K562 (cell line): ENCODE measurements at regions not wholly inside any gene's neighbourhood (a gene's known extent, or its start where the extent isn't known, plus 50 kb on each side); places are given as distances from the start of the nearest gene placed in this dataset.
"Not testable (repeated sequence)": the region's sequence is repeated elsewhere in the genome, so short reads cannot be mapped to it uniquely, and the experiment has no call there.

Experiments used
- ATAC-seq: fragments of 200-7000 bp; cut with Tn5 transposase; 3 replicates; pipeline ENCODE4 v1.9.1; 2020; ENCODE audit warnings: moderate library complexity
- BruUV-seq: library from RNA; stranded (reverse); fragments of 400-500 nt; replicated peaks from 2 replicates; lab custom pipeline; 2021; lab: Mats Ljungman, UMichigan
- CTCF ChIA-PET: fragments of 300-600 bp; formaldehyde crosslinking; extraction: SDS; loops from one replicate; lab custom pipeline; 2021; ENCODE audit warnings: low intra/inter-chr PET ratio; lab: Yijun Ruan, JAX
- POLR2A ChIA-PET: fragments of 300-600, 350-650 bp; sonication (Branson Sonifier 250); formaldehyde crosslinking; extraction: SDS; loops from one replicate; lab custom pipeline; 2021; ENCODE audit warnings: antibody characterized with exemption, inconsistent platforms; lab: Yijun Ruan, JAX
- DNase-seq, 4 experiments: peaks; one replicate each; pipeline versions ENCODE4 v3.0.0 to v3.0.0-alpha.2; 2011 to 2018; ENCODE audit warnings: low spot score in 3 of 4, mixed read lengths in 3 of 4; ENCODE audit errors: extremely low read depth in 1 of 4
- FAIRE-seq: peaks from 2 replicates; lab custom pipeline; 2011; peaks lifted over from hg19 to GRCh38; lab: Jason Lieb, UNC
- H2AFZ ChIP-seq: 2 replicates; pipeline ENCODE4 v1.6.0; 2011; ENCODE audit warnings: low read depth, low read length, control low read depth, inconsistent platforms
- H3K27ac ChIP-seq: fragments of 200-600 bp; 3 replicates; pipeline ENCODE4 v1.8.0; 2011; ENCODE audit warnings: low read depth, mild to moderate bottlenecking, control low read depth, inconsistent platforms, low read length, moderate library complexity, mixed read lengths; ENCODE audit errors: extremely low read depth
- H3K27me3 ChIP-seq, 2 experiments: fragments of 300-600 bp in 1 of 2; 2 replicates in 1 of 2; 3 replicates in 1 of 2; pipeline versions ENCODE4 v1.6.0 to v1.8.0; 2011; ENCODE audit warnings: inconsistent platforms in 2 of 2, low read length in 2 of 2, mild to moderate bottlenecking in 1 of 2, mixed read lengths in 1 of 2, moderate library complexity in 1 of 2; ENCODE audit not compliant: control insufficient read depth in 2 of 2, insufficient read depth in 2 of 2
- H3K36me3 ChIP-seq: fragments of 300-600 bp; 3 replicates; pipeline ENCODE4 v1.8.0; 2011; ENCODE audit warnings: mild to moderate bottlenecking, low read length, inconsistent platforms; ENCODE audit not compliant: control insufficient read depth, insufficient read depth
- H3K4me1 ChIP-seq, 2 experiments: fragments of 200-600 bp in 1 of 2; replicated peaks in 1 of 2; 2 replicates in 1 of 2; 3 replicates in 1 of 2; pipeline versions ENCODE4 v1.5.1 to v1.8.0; 2011; ENCODE audit warnings: inconsistent platforms in 2 of 2, low read length in 2 of 2, mild to moderate bottlenecking in 1 of 2, mixed read lengths in 1 of 2, moderate library complexity in 1 of 2; ENCODE audit not compliant: control insufficient read depth in 2 of 2, insufficient read depth in 2 of 2
- H3K4me2 ChIP-seq: 2 replicates; pipeline ENCODE4 v1.6.1; 2011; ENCODE audit warnings: low read length, control low read depth, inconsistent platforms, mixed read lengths; ENCODE audit not compliant: insufficient read depth
- H3K4me3 ChIP-seq: fragments of 200-600 bp; sonication (generic), shearing (Covaris generic); 2 replicates; pipeline ENCODE4 v1.5.1; 2016; ENCODE audit warnings: control low read depth, inconsistent platforms
- H3K79me2 ChIP-seq: fragments of 200-600 bp; 3 replicates; pipeline ENCODE4 v1.8.0; 2011; ENCODE audit warnings: low read length, inconsistent platforms; ENCODE audit not compliant: control insufficient read depth, insufficient read depth
- H3K9ac ChIP-seq, 2 experiments: 2 replicates each; pipeline versions ENCODE4 v1.6.0 to v1.6.1; 2011; ENCODE audit warnings: low read depth in 2 of 2, low read length in 2 of 2, control low read depth in 1 of 2, inconsistent platforms in 1 of 2, mild to moderate bottlenecking in 1 of 2, mixed read lengths in 1 of 2; ENCODE audit not compliant: insufficient read depth in 1 of 2
- H3K9me1 ChIP-seq: one replicate; pipeline ENCODE4 v1.6.0; 2011; ENCODE audit warnings: inconsistent platforms, mild to moderate bottlenecking, low read length, moderate library complexity; ENCODE audit not compliant: control insufficient read depth, insufficient read depth
- H3K9me3 ChIP-seq: replicated peaks from 2 replicates; pipeline ENCODE4 v1.5.1; 2011; ENCODE audit warnings: low read depth, low read length, inconsistent platforms; ENCODE audit not compliant: control insufficient read depth, insufficient read depth
- H4K20me1 ChIP-seq: replicated peaks from 2 replicates; pipeline ENCODE4 v1.6.1; 2011; ENCODE audit warnings: low read length, inconsistent platforms, mixed read lengths; ENCODE audit not compliant: control insufficient read depth, insufficient read depth
- CEBPG ChIP-seq, 3 experiments: fragments of 200-800 bp in 1 of 3; sonication (Bioruptor generic) in 1 of 3; sonication (generic) in 1 of 3; formaldehyde crosslinking in 1 of 3; IDR thresholded peaks in 2 of 3; conservative IDR thresholded peaks in 1 of 3; 2 replicates each; pipeline versions ENCODE4 v1.6.1 to v1.8.0; 2016 to 2022; ENCODE audit warnings: missing compliant biosample characterization in 2 of 3, missing genetic modification characterization in 2 of 3, mild to moderate bottlenecking in 1 of 3, missing genetic modification reagents in 1 of 3
- DEAF1 ChIP-seq: fragments of 450-650 bp; formaldehyde crosslinking; IDR thresholded peaks from 2 replicates; pipeline ENCODE4 v1.4.0; 2020; ENCODE audit warnings: mild to moderate bottlenecking, moderate library complexity
- MAFG ChIP-seq: fragments of 450-650 bp; conservative IDR thresholded peaks from 2 replicates; pipeline ENCODE4 v1.6.1; 2016; ENCODE audit warnings: missing genetic modification characterization, missing compliant biosample characterization
- RAD21 ChIP-seq, 2 experiments: fragments of 250-450 bp in 1 of 2; fragments of 450-650 bp in 1 of 2; sonication (Bioruptor Pico) in 1 of 2; formaldehyde crosslinking in 1 of 2; IDR thresholded peaks in 1 of 2; conservative IDR thresholded peaks in 1 of 2; 2 replicates each; pipeline versions ENCODE4 v1.4.0 to v1.8.0; 2020 to 2022; ENCODE audit warnings: mild to moderate bottlenecking in 2 of 2, moderate library complexity in 1 of 2
- ZFP36 ChIP-seq: fragments of 150-350 bp; IDR thresholded peaks from 2 replicates; pipeline ENCODE4 v1.6.1; 2018; ENCODE audit warnings: low read length, low read depth; ENCODE audit not compliant: partially characterized antibody
- WGBS: fragments of 100-300 bp; shearing (Covaris generic); methylation state at CpG from one replicate; pipeline ENCODE4 v1.1.6; 2016; ENCODE audit warnings: low coverage, mixed read lengths; ENCODE audit not compliant: insufficient coverage; ENCODE audit errors: missing lambda C conversion rate; 5-methylcytosine and 5-hydroxymethylcytosine counted together
- in situ Hi-C: fragments of 300-500 bp; cut with MboI; formaldehyde crosslinking; loops from 4 replicates; pipeline ENCODE4 v1.15.0; 2018; ENCODE audit warnings: inconsistent platforms, mixed read lengths
- intact Hi-C: fragments of 100-400 bp; cut with micrococcal nuclease; formaldehyde crosslinking; loops from 2 replicates; pipeline ENCODE4 v1.14.2; 2022
- TF ChIP-seq, protein P1 (sequence below), 2 experiments: fragments of 450-650 bp; formaldehyde crosslinking in 1 of 2; IDR thresholded peaks; 2 replicates each; pipeline versions ENCODE4 v1.4.0 to v1.6.1; 2014 to 2020; ENCODE audit warnings: mild to moderate bottlenecking in 2 of 2, borderline replicate concordance in 1 of 2, low read depth in 1 of 2

DNA sequence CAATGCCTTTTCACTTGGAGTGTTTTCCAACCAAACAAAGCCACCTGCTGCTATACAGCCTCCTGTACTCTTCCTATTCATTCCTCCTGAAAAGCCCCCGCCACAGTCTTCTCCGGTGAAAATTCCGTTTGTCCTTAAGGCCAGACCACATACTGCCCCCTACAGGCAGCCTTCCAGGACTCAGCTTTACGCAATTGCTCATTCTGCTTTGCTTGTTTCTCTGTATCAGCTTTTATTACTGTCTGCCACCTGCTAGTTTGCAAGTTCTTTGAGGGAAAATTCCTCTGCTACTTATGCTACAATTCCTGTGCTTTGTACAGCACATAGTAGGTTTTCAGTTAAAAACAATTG, 115.2 kb upstream of the DUSP10 start:
- POLR2A ChIA-PET: interaction anchor here (1.4 kb wide), 1 partner anchor 11 kb away, joined by 3 read pairs; no protein-coding TSS in a partner anchor
- H3K4me2 ChIP-seq; in situ Hi-C loops; CTCF ChIA-PET; H3K27me3 ChIP-seq; H3K9ac ChIP-seq; H4K20me1 ChIP-seq; H2AFZ ChIP-seq; H3K4me3 ChIP-seq; H3K9me1 ChIP-seq; H3K9me3 ChIP-seq; H3K4me1 ChIP-seq; BruUV-seq; H3K79me2 ChIP-seq; H3K27ac ChIP-seq; H3K36me3 ChIP-seq; DNase-seq; TF ChIP-seq CEBPG (CRISPR knock-in tag; IDR thresholded peaks at IDR 0.05): not testable (repeated sequence)
- WGBS: 0% methylated on average over 1 of the region's 4 CpGs
- intact Hi-C loops: loop anchor here (5.0 kb wide), 2 partner anchors 115 to 315 kb away; partner anchors contain the start of gene DUSP10
- peak; percentile 85 for ATAC-seq
- peak; percentile 79 for FAIRE-seq
- TF ChIP-seq MAFG (tag): peak; percentile 46; the same call in 1 of the 2 replicates
- TF ChIP-seq, protein P1, sequence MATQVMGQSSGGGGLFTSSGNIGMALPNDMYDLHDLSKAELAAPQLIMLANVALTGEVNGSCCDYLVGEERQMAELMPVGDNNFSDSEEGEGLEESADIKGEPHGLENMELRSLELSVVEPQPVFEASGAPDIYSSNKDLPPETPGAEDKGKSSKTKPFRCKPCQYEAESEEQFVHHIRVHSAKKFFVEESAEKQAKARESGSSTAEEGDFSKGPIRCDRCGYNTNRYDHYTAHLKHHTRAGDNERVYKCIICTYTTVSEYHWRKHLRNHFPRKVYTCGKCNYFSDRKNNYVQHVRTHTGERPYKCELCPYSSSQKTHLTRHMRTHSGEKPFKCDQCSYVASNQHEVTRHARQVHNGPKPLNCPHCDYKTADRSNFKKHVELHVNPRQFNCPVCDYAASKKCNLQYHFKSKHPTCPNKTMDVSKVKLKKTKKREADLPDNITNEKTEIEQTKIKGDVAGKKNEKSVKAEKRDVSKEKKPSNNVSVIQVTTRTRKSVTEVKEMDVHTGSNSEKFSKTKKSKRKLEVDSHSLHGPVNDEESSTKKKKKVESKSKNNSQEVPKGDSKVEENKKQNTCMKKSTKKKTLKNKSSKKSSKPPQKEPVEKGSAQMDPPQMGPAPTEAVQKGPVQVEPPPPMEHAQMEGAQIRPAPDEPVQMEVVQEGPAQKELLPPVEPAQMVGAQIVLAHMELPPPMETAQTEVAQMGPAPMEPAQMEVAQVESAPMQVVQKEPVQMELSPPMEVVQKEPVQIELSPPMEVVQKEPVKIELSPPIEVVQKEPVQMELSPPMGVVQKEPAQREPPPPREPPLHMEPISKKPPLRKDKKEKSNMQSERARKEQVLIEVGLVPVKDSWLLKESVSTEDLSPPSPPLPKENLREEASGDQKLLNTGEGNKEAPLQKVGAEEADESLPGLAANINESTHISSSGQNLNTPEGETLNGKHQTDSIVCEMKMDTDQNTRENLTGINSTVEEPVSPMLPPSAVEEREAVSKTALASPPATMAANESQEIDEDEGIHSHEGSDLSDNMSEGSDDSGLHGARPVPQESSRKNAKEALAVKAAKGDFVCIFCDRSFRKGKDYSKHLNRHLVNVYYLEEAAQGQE (IDR thresholded peaks at IDR 0.05; ENCODE audit: borderline replicate concordance): peak; percentile 47; the same call in 1 of the 2 replicates
- TF ChIP-seq, protein P1 (CRISPR knock-in tag; IDR thresholded peaks at IDR 0.05; ENCODE audit: low read depth): not testable (repeated sequence)
- peak in 1 of 2 experiments; percentile 86; a peak in 2 of 4 replicates for TF ChIP-seq CEBPG (tag; conservative IDR thresholded peaks at IDR 0.05 in 1 of 2, IDR thresholded peaks at IDR 0.05 in 1 of 2)
- peak; percentile 54 to 80 for TF ChIP-seq RAD21 (CRISPR knock-in tag; conservative IDR thresholded peaks at IDR 0.05 in 1 of 2, IDR thresholded peaks at IDR 0.05 in 1 of 2)
- TF ChIP-seq ZFP36: peak; percentile 78
- TF ChIP-seq DEAF1: 0 out of 2 replicates have a peak, but pooled peaks have one; percentile 38
